ENCODE measurements at regions not wholly inside any gene's neighbourhood (a gene's known extent, or its start where the extent isn't known, plus 50 kb on each side); places are given as distances from the start of the nearest gene placed in this dataset.

GRCh38 chr10:36342781-36343180 is 700.7 kb upstream of the FZD8 start:
- TF ChIP-seq CTCF (IDR thresholded peaks at IDR 0.05; ENCODE audit: low read depth, low read length, missing control alignments) = no peak
- no peak for DNase-seq (ENCODE audit: low read depth)
- in situ Hi-C loops (cut with HindIII; ENCODE audit: low sequenced_read_pairs) = no loop called here
- H3K4me3 ChIP-seq (ENCODE audit: low read depth, low read length) = no peak overlapping the region

DNA sequence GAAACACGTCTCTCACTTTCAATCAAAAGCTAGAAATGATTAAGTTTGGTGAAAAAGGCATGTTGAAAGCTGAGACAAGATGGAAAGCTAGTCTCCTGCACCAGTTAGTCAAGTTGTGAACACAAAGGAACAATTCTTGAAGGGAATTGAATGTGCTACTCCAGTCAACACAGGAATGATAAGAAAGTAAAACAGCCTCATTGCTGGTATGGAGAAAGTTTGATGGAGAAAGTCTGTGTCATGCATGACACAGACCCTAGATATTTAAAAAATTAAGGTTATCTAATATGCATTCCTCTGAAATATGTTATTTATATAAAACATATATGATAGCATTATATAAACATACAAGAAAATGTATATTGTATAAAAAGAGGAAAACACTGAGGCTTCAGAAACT is 699.4 kb upstream of the FZD8 start:
- no peak for DNase-seq (ENCODE audit: low read depth)
- TF ChIP-seq CTCF (IDR thresholded peaks at IDR 0.05; ENCODE audit: low read depth, low read length, missing control alignments) = no peak
- no peak overlapping the region for H3K4me3 ChIP-seq (ENCODE audit: low read depth, low read length)
- in situ Hi-C loops (cut with HindIII; ENCODE audit: low sequenced_read_pairs) = no loop called here

DNA sequence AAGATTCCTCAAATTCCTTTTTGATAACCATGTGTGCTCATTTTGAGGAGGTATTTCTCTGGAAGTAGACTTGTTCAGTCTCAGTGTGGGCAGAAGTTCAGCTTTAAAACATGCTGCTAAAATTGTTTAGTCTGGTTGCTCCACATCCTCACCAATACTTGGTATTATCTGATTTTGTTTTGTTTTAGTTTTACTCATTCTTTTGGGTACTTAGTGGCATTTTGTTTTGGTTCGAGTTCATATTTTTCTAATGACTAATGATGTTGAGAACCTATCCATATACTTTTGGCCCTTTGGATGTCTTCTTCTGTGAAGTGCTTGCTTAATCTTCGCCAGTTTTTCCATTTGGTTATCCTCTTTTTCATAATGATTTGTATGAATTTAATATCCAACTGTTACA is 694.2 kb upstream of the FZD8 start:
- DNase-seq (ENCODE audit: low read depth) = no peak
- no peak for TF ChIP-seq CTCF (IDR thresholded peaks at IDR 0.05; ENCODE audit: low read depth, low read length, missing control alignments)
- in situ Hi-C loops (cut with HindIII; ENCODE audit: low sequenced_read_pairs) = no loop called here
- H3K4me3 ChIP-seq (ENCODE audit: low read depth, low read length) = no peak overlapping the region

DNA sequence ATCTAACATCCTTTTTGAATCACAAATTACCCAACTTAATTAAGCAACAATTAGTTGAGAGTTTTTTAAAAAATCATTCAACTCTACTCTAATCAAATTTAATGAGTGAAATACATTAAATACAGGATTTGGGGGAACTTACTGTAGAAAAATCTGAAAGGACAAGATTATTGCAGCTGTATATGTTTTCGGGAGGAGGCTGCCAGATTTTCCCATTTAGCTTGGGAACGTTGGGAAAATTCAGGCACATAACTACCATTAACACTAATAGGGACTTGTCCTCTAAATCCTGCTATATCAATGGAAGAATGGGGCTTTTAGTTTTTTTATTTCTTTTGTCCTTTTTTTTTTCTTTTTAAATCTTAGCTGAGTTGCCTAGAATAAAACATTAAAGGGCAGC is 691.4 kb upstream of the FZD8 start:
- no peak for TF ChIP-seq CTCF (IDR thresholded peaks at IDR 0.05; ENCODE audit: low read depth, low read length, missing control alignments)
- H3K4me3 ChIP-seq (ENCODE audit: low read depth, low read length) = no peak overlapping the region
- in situ Hi-C loops (cut with HindIII; ENCODE audit: low sequenced_read_pairs) = no loop called here
- no peak for DNase-seq (ENCODE audit: low read depth)

- in situ Hi-C loops (cut with HindIII; ENCODE audit: low sequenced_read_pairs) = no loop called here
- no peak overlapping the region for H3K4me3 ChIP-seq (ENCODE audit: low read depth, low read length)
- no peak for TF ChIP-seq CTCF (IDR thresholded peaks at IDR 0.05; ENCODE audit: low read depth, low read length, missing control alignments)
- DNase-seq (ENCODE audit: low read depth) = no peak
Observed at GRCh38 chr10:36332926-36333325, 690.8 kb upstream of the FZD8 start.

DNA sequence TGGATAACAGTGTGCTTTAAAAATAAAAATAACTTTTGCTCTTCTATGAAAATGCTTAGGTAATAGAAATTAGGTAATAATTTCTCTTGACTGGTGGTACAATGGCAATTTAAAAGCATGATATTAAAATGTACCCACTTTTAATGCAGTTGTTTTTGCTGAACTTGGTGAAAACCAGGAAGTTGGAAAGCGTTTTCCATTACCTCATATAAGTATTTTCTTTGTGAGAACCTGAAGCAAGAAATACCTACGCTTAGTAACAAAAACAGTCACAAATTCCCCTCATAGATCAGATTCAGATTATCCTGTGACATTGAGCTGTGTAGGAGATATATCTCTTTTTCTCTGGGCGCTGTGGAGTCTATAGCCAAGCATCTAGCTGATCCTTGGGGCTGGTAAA is 689.0 kb upstream of the FZD8 start:
- TF ChIP-seq CTCF (IDR thresholded peaks at IDR 0.05; ENCODE audit: low read depth, low read length, missing control alignments) = no peak
- no peak for DNase-seq (ENCODE audit: low read depth)
- H3K4me3 ChIP-seq (ENCODE audit: low read depth, low read length) = no peak overlapping the region
- in situ Hi-C loops (cut with HindIII; ENCODE audit: low sequenced_read_pairs) = no loop called here

- no peak for TF ChIP-seq CTCF (IDR thresholded peaks at IDR 0.05; ENCODE audit: low read depth, low read length, missing control alignments)
- H3K4me3 ChIP-seq (ENCODE audit: low read depth, low read length) = no peak overlapping the region
- DNase-seq (ENCODE audit: low read depth) = no peak
- in situ Hi-C loops (cut with HindIII; ENCODE audit: low sequenced_read_pairs) = no loop called here
Observed at GRCh38 chr10:36325815-36326214, 683.7 kb upstream of the FZD8 start.

Measured in astrocyte of the cerebellum (primary cell).